HepG2 (cell line): ENCODE measurements at regions not wholly inside any gene's neighbourhood (a gene's known extent, or its start where the extent isn't known, plus 50 kb on each side); places are given as distances from the start of the nearest gene placed in this dataset.

ENCODE experiments used
- ATAC-seq: fragments of 200-7000 bp; cut with Tn5 transposase; 3 replicates; pipeline ENCODE4 v1.9.1; 2020; ENCODE audit warnings: mild to moderate bottlenecking, moderate library complexity
- BruUV-seq: library from RNA; stranded (reverse); fragments of 400-500 nt; replicated peaks from 2 replicates; lab custom pipeline; 2021; lab: Mats Ljungman, UMichigan
- CTCF ChIA-PET: fragments of 300-600 bp; formaldehyde crosslinking; extraction: SDS; loops from one replicate; lab custom pipeline; 2021; ENCODE audit warnings: low total read pairs, inconsistent platforms, low intra/inter-chr PET ratio; lab: Yijun Ruan, JAX
- POLR2A ChIA-PET: fragments of 350-600 bp; sonication (Branson Sonifier 250); formaldehyde crosslinking; loops from one replicate; lab custom pipeline; 2020; ENCODE audit warnings: antibody characterized with exemption, inconsistent platforms; lab: Yijun Ruan, JAX
- DNase-seq: peaks from one replicate; pipeline ENCODE4 v3.0.0-alpha.2; 2015; ENCODE audit warnings: low spot score
- FAIRE-seq: peaks from 3 replicates; lab custom pipeline; 2011; peaks lifted over from hg19 to GRCh38; lab: Jason Lieb, UNC
- H2AFZ ChIP-seq: one replicate; pipeline ENCODE4 v1.6.1; 2011; ENCODE audit warnings: low read length, inconsistent platforms
- H3K27ac ChIP-seq: fragments of 300-600 bp; 3 replicates; pipeline ENCODE4 v1.8.0; 2011; ENCODE audit warnings: mixed run types, mild to moderate bottlenecking, mixed read lengths, low read length, inconsistent platforms; ENCODE audit not compliant: insufficient read depth; ENCODE audit errors: extremely low read length
- H3K27me3 ChIP-seq, 2 experiments: fragments of 200-600 bp in 1 of 2; 2 replicates in 1 of 2; 3 replicates in 1 of 2; pipeline versions ENCODE4 v1.6.0 to v1.8.0; 2011; ENCODE audit warnings: low read length in 2 of 2, mild to moderate bottlenecking in 2 of 2, moderate library complexity in 2 of 2, inconsistent platforms in 1 of 2; ENCODE audit not compliant: insufficient read depth in 2 of 2, control insufficient read depth in 1 of 2
- H3K36me3 ChIP-seq, 2 experiments: fragments of 200-600 bp in 1 of 2; replicated peaks in 1 of 2; 2 replicates in 1 of 2; 3 replicates in 1 of 2; pipeline versions ENCODE4 v1.5.1 to v1.8.0; 2011; ENCODE audit warnings: low read length in 2 of 2, inconsistent platforms in 1 of 2; ENCODE audit not compliant: insufficient read depth in 2 of 2, control insufficient read depth in 1 of 2
- H3K4me1 ChIP-seq: 2 replicates; pipeline ENCODE4 v1.5.1; 2012; ENCODE audit warnings: low read length, inconsistent platforms; ENCODE audit not compliant: insufficient read depth
- H3K4me2 ChIP-seq: 2 replicates; pipeline ENCODE4 v1.6.0; 2011; ENCODE audit warnings: low read depth, low read length, inconsistent platforms
- H3K4me3 ChIP-seq, 3 experiments: fragments of 200-600 bp in 1 of 3; sonication (generic), shearing (Covaris generic) in 1 of 3; replicated peaks in 1 of 3; 2 replicates each; pipeline ENCODE4 v1.5.1; 2011 to 2016; ENCODE audit warnings: low read length in 3 of 3, inconsistent platforms in 2 of 3, low read depth in 2 of 3, mild to moderate bottlenecking in 2 of 3, control low read depth in 1 of 3, mixed read lengths in 1 of 3; ENCODE audit not compliant: insufficient read depth in 1 of 3
- H3K79me2 ChIP-seq: one replicate; pipeline ENCODE4 v1.6.1; 2011; ENCODE audit warnings: low read length, inconsistent platforms; ENCODE audit not compliant: insufficient read depth
- H3K9ac ChIP-seq: 2 replicates; pipeline ENCODE4 v1.6.0; 2011; ENCODE audit warnings: mild to moderate bottlenecking, low read depth, low read length, inconsistent platforms; ENCODE audit not compliant: insufficient read depth
- H3K9me3 ChIP-seq: 2 replicates; pipeline ENCODE4 v1.5.1; 2012; ENCODE audit warnings: mild to moderate bottlenecking, low read length
- H4K20me1 ChIP-seq: 2 replicates; pipeline ENCODE4 v1.6.0; 2011; ENCODE audit warnings: inconsistent platforms, mild to moderate bottlenecking, low read length, moderate library complexity; ENCODE audit not compliant: insufficient read depth
- ELF3 ChIP-seq: IDR thresholded peaks from 2 replicates; pipeline ENCODE4 v1.6.1; 2016; ENCODE audit warnings: missing genetic modification reagents, missing compliant biosample characterization
- U2AF1 ChIP-seq: fragments of 200-400 bp; formaldehyde crosslinking; optimal IDR thresholded peaks from 2 replicates; pipeline ENCODE3; 2017; ENCODE audit warnings: mild to moderate bottlenecking, low read depth, low read length
- ZBTB3 ChIP-seq: sonication (generic); formaldehyde crosslinking; IDR thresholded peaks from 2 replicates; pipeline ENCODE4 v1.4.0; 2020; ENCODE audit warnings: low read depth, mild to moderate bottlenecking, moderate library complexity, missing genetic modification reagents, borderline replicate concordance
- ZNF343 ChIP-seq: sonication (generic); formaldehyde crosslinking; IDR thresholded peaks from 2 replicates; pipeline ENCODE4 v1.4.0; 2020; ENCODE audit warnings: mild to moderate bottlenecking, missing genetic modification reagents
- ZNF512 ChIP-seq: sonication (generic); formaldehyde crosslinking; IDR thresholded peaks from 2 replicates; pipeline ENCODE4 v1.4.0; 2020; ENCODE audit warnings: mild to moderate bottlenecking, missing genetic modification reagents
- ZNF766 ChIP-seq: sonication (generic); formaldehyde crosslinking; IDR thresholded peaks from 2 replicates; pipeline ENCODE4 v1.5.0; 2020; ENCODE audit warnings: missing genetic modification reagents, borderline replicate concordance
- WGBS: methylation state at CpG from one replicate; pipeline ENCODE4 v1.1.6; 2017; ENCODE audit warnings: low lambda C conversion rate; 5-methylcytosine and 5-hydroxymethylcytosine counted together
- in situ Hi-C: cut with HindIII; loops from 2 replicates; pipeline ENCODE4 v1.10.0; 2017; ENCODE audit warnings: low pct_unique_long_range_greater_than_20kb; ENCODE audit not compliant: extremely low pct_ligation_motif_present
- intact Hi-C: fragments of 100-400 bp; cut with micrococcal nuclease; formaldehyde crosslinking; loops from one replicate; pipeline ENCODE4 v1.10.0; 2022; ENCODE audit not compliant: unreplicated experiment

GRCh38 chr12:30867415-30867814 is 59.1 kb upstream of the TSPAN11 start:
- Histone ChIP-seq H3K79me2 (no peaks in the 10 kb centered on the region), H3K4me2 (no peak overlapping the region), H3K27me3 (no peaks in the 10 kb centered on the region; a peak in 1 of 5 replicates), H3K4me1 (no peaks in the 10 kb centered on the region), H3K9ac (no peak overlapping the region), H3K4me3 (no peak overlapping the region), H3K27ac (no peak overlapping the region), H3K36me3 (no peaks in the 10 kb centered on the region), H2AFZ (no peak overlapping the region), H3K9me3 (peaks cover 12% of the 10 kb centered on the region), H4K20me1 (no peaks in the 10 kb centered on the region)
- FAIRE-seq (no peak), ATAC-seq (no peak), DNase-seq (no peak)
- ChIA-PET POLR2A (no interaction called here), CTCF (no interaction called here)
- no peak for TF ChIP-seq ZNF343 (CRISPR knock-in tag)
- no peak for TF ChIP-seq ZNF766 (CRISPR knock-in tag)
- no peak for TF ChIP-seq ZNF512 (CRISPR knock-in tag)
- TF ChIP-seq ZBTB3 (CRISPR knock-in tag) = no peak
- in situ Hi-C loops (no loop called here), intact Hi-C loops (no loop called here)
- BruUV-seq = no TSS peak

GRCh38 chr12:30866256-30866655 is 60.3 kb upstream of the TSPAN11 start:
- no peaks in the 10 kb centered on the region for H4K20me1 ChIP-seq
- intact Hi-C loops (no loop called here), in situ Hi-C loops (no loop called here)
- peaks cover 12% of the 10 kb centered on the region for H3K9me3 ChIP-seq
- ATAC-seq (no peak), DNase-seq (no peak), FAIRE-seq (no peak)
- H3K4me1 ChIP-seq = no peaks in the 10 kb centered on the region
- no peak for TF ChIP-seq U2AF1
- TF ChIP-seq ELF3 = no peak
- no peak overlapping the region for H3K4me2 ChIP-seq
- 0% methylated on average over 1 of the region's 1 CpG for WGBS
- ChIA-PET POLR2A (no interaction called here), CTCF (no interaction called here)
- H3K4me3 ChIP-seq = no peak overlapping the region
- no TSS peak for BruUV-seq
- H2AFZ ChIP-seq = no peak overlapping the region
- no peak overlapping the region for H3K27ac ChIP-seq
- no peaks in the 10 kb centered on the region for H3K79me2 ChIP-seq
- H3K36me3 ChIP-seq = no peaks in the 10 kb centered on the region
- H3K27me3 ChIP-seq = no peaks in the 10 kb centered on the region; a peak in 1 of 5 replicates
- H3K9ac ChIP-seq = no peak overlapping the region
